HG03571 (cell line): ENCODE measurements at regions not wholly inside any gene's neighbourhood (a gene's known extent, or its start where the extent isn't known, plus 50 kb on each side); places are given as distances from the start of the nearest gene placed in this dataset.
"Not testable (repeated sequence)": the region's sequence is repeated elsewhere in the genome, so short reads cannot be mapped to it uniquely, and the experiment has no call there.

Source experiments
- ATAC-seq: cut with Tn5 transposase; IDR thresholded peaks from one replicate; pipeline ENCODE4 v1.9.1; 2021; ENCODE audit not compliant: unreplicated experiment

- no peak for ATAC-seq
Measured at GRCh38 chr7:46774515-46774914, 807.4 kb downstream of the TNS3 start.

- no peak for ATAC-seq
Measured at GRCh38 chr7:46772776-46773175, 809.1 kb downstream of the TNS3 start.

- ATAC-seq: no peak
Measured at GRCh38 chr7:46767071-46767470, 814.8 kb downstream of the TNS3 start.

GRCh38 chr7:46764100-46764936 is 817.6 kb downstream of the TNS3 start:
- no peak for ATAC-seq

GRCh38 chr7:46763344-46763743 is 818.6 kb downstream of the TNS3 start:
- ATAC-seq: no peak

- ATAC-seq: no peak
Measured at GRCh38 chr7:46759711-46760480, 822.0 kb downstream of the TNS3 start.

GRCh38 chr7:46756996-46757395 is 824.9 kb downstream of the TNS3 start:
- no peak for ATAC-seq

- ATAC-seq: no peak
Measured at GRCh38 chr7:46756256-46756655, 825.7 kb downstream of the TNS3 start.

- ATAC-seq: no peak
Measured at GRCh38 chr7:46755120-46756034, 826.5 kb downstream of the TNS3 start.

GRCh38 chr7:46754140-46754720 is 827.7 kb downstream of the TNS3 start:
- ATAC-seq: no peak

GRCh38 chr7:46753662-46754061 is 828.2 kb downstream of the TNS3 start:
- no peak for ATAC-seq

GRCh38 chr7:46752881-46753366 is 829.0 kb downstream of the TNS3 start:
- ATAC-seq: no peak

GRCh38 chr7:46751927-46752723 is 829.8 kb downstream of the TNS3 start:
- ATAC-seq: not testable (repeated sequence)

- ATAC-seq: no peak
Measured at GRCh38 chr7:46751471-46751870, 830.4 kb upstream of the IGFBP3 start.

GRCh38 chr7:46750321-46750865 is 829.3 kb upstream of the IGFBP3 start:
- ATAC-seq: no peak

- ATAC-seq: no peak
Measured at GRCh38 chr7:46747869-46748576, 827.0 kb upstream of the IGFBP3 start.

- no peak for ATAC-seq
Measured at GRCh38 chr7:46746695-46747687, 825.9 kb upstream of the IGFBP3 start.

- ATAC-seq: no peak
Measured at GRCh38 chr7:46745707-46746090, 824.6 kb upstream of the IGFBP3 start.
